ENCODE measurements at regions not wholly inside any gene's neighbourhood (a gene's known extent, or its start where the extent isn't known, plus 50 kb on each side); places are given as distances from the start of the nearest gene placed in this dataset.

DNA sequence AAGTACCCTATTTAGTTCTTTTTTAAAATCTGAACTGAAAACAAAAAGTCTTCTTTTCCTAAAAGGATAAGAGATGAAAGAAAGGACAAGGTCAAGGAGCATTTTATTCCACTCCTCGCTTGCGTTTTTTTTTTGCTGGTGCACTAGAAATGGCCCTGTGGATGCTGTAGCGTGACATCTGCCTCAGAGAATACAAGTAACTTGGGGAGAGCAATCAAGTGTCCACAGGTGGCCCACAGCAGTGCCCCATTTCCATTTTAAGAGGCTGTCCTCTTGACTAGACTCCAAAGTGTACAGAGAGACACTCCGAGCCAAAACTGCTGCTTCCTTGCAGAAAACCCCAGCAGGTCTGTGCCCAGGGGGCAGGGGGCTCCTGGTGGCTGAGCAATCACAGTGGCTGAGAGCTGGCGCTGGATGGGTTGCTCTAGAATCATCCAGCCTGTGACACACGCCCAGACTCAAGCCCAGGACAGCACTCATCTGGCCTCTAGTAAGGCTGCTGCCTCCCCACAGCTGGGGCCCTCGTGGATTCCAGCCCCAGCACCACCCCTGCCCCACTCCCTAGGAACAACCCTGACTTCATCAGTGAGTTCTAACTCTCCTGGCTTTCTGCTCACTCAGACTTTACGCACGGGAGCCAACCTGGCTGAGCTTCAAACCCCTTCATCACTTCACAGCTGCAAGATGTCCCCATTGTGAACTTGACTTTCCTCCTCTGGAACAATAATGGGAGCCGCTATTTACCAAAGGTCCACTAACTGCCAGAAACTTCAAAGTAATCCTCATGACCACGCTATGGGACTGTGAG, 71.1 kb upstream of the SPATA12 start:
- TF ChIP-seq, protein P1, sequence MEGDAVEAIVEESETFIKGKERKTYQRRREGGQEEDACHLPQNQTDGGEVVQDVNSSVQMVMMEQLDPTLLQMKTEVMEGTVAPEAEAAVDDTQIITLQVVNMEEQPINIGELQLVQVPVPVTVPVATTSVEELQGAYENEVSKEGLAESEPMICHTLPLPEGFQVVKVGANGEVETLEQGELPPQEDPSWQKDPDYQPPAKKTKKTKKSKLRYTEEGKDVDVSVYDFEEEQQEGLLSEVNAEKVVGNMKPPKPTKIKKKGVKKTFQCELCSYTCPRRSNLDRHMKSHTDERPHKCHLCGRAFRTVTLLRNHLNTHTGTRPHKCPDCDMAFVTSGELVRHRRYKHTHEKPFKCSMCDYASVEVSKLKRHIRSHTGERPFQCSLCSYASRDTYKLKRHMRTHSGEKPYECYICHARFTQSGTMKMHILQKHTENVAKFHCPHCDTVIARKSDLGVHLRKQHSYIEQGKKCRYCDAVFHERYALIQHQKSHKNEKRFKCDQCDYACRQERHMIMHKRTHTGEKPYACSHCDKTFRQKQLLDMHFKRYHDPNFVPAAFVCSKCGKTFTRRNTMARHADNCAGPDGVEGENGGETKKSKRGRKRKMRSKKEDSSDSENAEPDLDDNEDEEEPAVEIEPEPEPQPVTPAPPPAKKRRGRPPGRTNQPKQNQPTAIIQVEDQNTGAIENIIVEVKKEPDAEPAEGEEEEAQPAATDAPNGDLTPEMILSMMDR (IDR thresholded peaks at IDR 0.05), result peak; percentile 57
- no peak for TF ChIP-seq ZFX (IDR thresholded peaks at IDR 0.05; ENCODE audit: borderline replicate concordance)

All from 22Rv1 (cell line).